ENCODE measurements at regions not wholly inside any gene's neighbourhood (a gene's known extent, or its start where the extent isn't known, plus 50 kb on each side); places are given as distances from the start of the nearest gene placed in this dataset.
A peak's percentile ranks its signal among the peaks of the same experiment; 100 is the strongest.
"Not testable (repeated sequence)": the region's sequence is repeated elsewhere in the genome, so short reads cannot be mapped to it uniquely, and the experiment has no call there.

DNA sequence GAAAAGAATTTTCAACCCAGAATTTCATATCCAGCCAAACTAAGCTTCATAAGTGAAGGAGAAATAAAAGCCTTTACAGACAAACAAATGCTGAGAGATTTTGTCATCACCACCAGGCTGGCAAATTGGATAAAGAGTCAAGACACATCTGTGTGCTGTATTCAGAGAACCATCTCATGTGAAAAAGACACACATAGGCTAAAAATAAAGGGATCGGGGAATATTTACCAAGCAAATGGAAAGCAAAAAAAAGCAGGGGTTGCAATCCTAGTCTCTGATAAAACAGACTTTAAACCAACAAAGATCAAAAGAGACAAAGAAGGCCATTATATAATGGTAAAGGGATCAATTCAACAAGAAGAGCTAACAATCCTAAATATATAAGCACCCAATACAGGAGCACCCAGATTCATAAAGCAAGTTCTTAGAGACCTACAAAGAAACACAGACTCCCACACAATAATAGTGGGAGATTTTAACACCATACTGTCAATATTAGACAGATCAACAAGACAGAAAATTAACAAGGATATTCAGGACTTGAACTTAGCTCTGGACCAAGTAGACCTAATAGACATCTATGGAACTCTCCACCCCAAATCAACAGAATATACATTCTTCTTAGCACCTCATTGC is 55.9 kb upstream of the ACSM6 start:
- not testable (repeated sequence) for DNase-seq

DNA sequence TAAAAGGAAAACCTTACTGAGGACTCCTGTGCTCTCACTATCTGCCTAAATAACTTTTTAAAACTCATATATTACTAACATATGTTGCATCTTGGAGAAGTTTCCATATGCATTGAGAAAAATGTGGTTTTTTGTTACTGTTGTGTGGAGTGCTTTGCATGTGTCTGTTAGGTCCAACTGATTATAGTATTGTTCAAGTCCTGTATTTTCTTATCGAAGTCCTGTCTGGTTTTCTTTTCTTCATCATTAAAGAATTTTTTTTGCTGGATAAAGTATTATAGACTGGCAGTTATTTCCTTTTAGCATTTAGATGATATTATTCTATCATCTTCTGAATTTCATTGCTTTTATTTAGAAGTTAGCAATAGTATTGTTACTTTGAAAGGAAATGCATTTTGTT is 59.5 kb upstream of the ACSM6 start:
- no peak for DNase-seq

DNA sequence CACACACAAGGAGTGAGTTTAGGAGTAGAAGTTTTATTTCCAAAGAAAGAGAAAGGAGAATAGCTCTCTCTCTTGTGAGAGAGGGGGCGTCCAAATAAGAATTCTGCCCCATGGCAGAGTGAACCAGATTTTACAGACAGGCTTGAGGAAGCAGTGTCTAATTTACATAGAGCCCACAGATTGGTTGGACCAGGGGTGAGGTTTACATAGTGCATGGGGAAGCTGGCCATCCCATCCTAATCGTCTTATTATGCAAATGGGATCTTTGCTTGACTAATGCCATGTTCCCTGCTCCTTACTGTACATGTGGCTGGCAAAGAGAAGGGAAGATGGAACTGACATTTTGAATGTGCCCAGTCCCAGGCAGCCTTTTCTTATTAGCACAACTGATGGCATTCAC is 60.0 kb upstream of the ACSM6 start:
- DNase-seq, result no peak

DNA sequence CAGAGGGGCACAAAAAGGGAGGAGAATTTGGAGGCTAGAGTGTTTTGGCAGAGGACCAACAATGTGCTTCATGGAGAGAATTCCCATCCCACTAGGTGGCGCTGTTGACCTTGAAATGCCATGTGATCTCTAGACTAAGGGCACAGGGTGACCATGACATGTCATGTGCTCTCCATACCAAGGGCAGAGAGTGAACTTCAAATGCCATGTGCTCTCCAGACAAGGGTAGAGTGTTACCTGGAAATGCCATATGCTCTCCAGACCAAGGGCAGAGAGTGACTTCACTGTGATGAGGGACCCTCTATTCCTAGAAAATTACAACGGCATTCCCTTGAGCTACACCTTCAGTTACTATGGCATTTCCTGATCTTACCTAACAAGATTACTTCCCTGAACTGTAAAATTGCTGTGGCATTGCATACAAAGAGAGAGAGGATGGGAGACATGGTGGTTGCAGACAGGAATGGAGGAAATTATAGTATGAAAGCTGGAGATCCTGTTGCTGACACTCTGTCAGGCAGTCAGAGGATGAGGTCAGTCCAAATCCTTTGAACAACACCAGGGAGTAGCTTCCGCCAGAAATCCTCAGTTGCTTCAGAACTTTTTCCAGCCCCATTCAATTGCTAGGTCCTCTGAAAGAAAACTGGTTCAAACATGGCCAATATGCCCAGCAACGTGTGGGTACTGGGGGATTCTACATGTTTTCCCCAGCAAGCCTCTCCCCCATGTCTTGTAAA is 60.9 kb upstream of the ACSM6 start:
- DNase-seq, result peak in 27 of 56 donors; percentile 0 to 54 (median 5)

DNA sequence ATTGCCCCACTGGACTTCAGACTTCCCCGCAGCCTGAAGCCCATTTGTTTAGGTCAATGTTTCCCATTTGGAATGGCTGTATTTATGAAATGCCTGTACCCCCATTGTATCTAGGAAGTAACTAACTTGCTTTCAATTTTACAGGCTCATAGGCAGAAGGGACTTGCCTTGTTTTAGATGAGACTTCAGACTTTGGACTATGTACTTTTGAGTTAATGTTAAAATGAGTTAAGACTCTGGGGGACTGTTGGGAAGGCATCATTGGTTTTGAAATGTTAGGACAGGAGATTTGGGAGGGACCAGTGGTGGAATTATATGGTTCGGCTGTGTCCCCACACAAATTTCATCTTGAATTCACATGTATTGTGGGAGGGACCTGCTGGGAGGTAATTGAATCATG is 61.1 kb upstream of the CYP2C8 start:
- DNase-seq, result not testable (repeated sequence)

DNA sequence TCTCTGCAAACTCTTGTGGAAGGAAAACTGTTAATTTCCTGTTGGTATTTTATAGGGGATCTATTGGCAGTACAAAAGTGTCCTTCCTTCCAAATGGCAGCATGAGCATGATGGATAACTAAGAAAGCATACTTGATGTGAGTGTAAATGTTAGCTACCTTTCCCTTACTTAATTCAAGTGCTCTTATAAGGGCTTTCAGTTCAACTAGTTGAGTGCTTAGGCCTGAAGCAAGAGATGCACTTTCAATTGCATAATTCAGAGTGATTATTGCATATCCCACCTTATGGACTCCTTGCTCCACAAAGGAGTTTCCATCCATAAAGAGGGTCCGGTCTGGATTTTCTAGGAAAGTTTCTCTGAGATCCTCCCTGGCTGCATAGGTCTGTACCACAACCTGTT is 56.3 kb upstream of the CYP2C8 start:
- no peak for DNase-seq

DNA sequence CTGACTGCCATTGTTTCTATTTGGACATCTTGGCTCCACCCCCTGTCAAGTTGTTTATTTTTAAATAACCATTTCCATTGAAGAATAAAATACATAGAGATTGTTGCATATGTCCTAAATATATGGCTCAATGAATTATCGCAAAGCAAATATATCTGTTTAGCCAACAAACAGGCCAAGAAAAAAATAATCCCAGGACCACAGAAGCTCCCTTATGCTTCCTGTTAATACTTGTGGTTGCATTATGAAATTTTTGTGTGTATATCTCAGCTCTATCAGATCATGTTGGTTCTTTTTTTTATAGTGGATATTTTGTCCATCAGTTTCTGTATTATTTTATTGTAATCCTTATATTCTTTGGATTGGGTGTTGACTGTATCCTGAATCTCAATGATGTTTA is 53.4 kb upstream of the CYP2C8 start:
- no peak for DNase-seq

DNA sequence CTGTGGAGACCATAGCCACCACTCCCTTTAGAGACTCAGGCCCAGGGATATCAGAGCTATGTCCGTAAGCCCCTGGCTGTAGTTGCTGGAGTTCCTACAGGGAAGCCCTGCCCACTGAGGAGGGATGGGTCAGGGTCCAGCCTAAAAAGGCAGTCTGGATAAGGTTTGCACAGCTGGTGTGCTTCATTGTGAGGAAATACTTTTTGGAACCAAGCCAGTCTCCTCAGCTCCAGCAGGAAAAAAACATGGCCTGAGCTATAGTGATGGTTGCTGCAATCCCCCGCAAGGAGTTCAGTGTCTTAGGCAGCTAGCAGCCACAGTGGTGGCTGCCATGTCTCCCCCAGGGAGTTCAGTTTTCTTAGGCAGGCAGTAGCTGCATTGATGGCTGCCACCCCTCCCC is 52.6 kb upstream of the CYP2C8 start:
- no peak for DNase-seq
